ENCODE measurements at regions not wholly inside any gene's neighbourhood (a gene's known extent, or its start where the extent isn't known, plus 50 kb on each side); places are given as distances from the start of the nearest gene placed in this dataset.

DNA sequence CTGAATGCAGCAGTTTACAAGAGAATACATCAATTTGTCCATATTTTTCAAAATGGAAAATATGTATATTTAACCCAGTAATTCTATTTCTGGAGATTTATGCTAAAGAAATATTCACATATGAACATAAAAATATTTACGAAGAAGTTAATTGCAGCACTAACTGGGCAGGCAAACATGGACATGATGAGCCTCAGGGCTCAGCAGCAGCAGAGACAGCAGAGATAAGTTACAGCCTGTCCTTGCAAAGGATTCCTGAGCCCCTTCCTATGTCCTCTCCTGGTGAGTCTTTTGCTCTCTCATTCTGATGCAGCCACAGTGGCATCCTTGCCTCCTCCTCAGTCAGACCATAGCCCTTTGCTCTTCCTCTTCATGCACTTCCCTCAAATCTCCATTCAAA lies 680.6 kb upstream of the CPEB2 start:
- H3K27ac Mint-ChIP-seq, result no peak overlapping the region
- H3K4me1 Mint-ChIP-seq (ENCODE audit: low read depth), result peaks cover 14% of the 10 kb centered on the region
- intact Hi-C loops (cut with micrococcal nuclease), result no loop called here
- H3K36me3 Mint-ChIP-seq (ENCODE audit: low read depth), result no peaks in the 10 kb centered on the region
- no peak overlapping the region for H3K4me3 Mint-ChIP-seq
- H3K9me3 Mint-ChIP-seq, result peaks cover 13% of the 10 kb centered on the region
- H3K27me3 Mint-ChIP-seq, result peaks cover 2% of the 10 kb centered on the region

DNA sequence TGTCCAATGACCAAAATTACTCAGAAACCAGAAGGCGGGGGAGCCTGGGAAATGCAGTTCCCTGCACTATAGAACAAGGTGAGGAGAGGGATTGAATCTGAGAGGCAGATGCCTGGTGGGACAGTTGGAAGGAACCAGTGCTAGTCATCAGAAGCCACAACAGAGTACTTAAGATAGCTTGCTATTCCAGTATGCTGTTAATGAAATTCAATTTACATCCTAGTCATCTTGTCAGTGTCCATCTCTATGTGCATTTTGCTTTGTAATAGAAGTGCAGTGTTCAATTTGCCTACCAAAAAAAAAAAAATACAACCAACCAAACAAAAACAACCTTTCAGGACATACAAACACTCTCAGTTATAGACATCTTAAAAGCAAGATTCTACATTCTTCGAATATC lies 679.1 kb upstream of the CPEB2 start:
- intact Hi-C loops (cut with micrococcal nuclease), result no loop called here
- Mint-ChIP-seq H3K27ac (no peak overlapping the region), H3K4me1 (ENCODE audit: low read depth) (peaks cover 14% of the 10 kb centered on the region), H3K4me3 (no peak overlapping the region), H3K36me3 (ENCODE audit: low read depth) (no peaks in the 10 kb centered on the region), H3K27me3 (peaks cover 2% of the 10 kb centered on the region), H3K9me3 (peaks cover 13% of the 10 kb centered on the region)

DNA sequence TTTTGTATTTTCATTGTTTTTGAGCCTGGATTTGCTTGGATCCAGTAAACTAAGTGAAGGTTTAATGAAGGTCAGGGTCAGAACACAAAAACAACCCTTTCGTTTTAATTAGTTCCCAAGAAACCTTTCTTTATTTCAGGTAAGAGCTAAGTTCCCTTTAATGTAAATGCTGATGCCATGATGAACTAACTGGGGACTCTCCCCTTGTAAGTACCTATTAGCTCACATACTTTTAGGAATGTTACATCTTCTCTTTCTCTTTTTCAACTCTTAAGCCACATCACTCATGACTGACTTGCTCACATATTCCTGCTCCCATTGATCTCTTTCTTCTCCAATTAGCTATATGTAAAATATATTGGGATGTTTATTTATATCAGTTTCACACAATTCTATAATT lies 673.1 kb upstream of the CPEB2 start:
- Mint-ChIP-seq H3K36me3 (ENCODE audit: low read depth) (no peaks in the 10 kb centered on the region), H3K9me3 (peaks cover 13% of the 10 kb centered on the region), H3K27me3 (no peaks in the 10 kb centered on the region), H3K4me3 (no peak overlapping the region), H3K4me1 (ENCODE audit: low read depth) (no peaks in the 10 kb centered on the region), H3K27ac (no peak overlapping the region)
- intact Hi-C loops (cut with micrococcal nuclease), result no loop called here

DNA sequence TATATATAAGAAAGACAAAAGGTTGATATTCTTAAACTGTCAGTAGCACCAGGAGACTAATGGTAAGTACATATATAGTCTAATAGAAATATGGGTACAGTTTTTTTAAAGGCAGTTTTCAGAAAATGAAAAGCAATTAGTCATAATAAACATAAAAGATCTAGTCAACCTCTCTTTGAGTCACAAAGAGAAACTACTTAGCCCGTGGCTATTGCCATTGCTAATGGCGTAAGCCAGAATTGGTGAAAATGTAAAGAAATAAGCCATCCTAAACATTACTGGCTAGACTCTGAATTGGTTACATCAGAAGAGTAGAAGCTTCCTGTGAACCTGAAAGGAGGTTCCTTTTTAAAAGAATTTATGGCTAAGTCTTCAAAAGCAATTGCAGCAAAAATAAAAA lies 668.7 kb upstream of the CPEB2 start:
- Mint-ChIP-seq H3K4me1 (ENCODE audit: low read depth) (no peaks in the 10 kb centered on the region), H3K4me3 (no peak overlapping the region), H3K9me3 (no peaks in the 10 kb centered on the region), H3K36me3 (ENCODE audit: low read depth) (no peaks in the 10 kb centered on the region), H3K27me3 (no peaks in the 10 kb centered on the region), H3K27ac (no peak overlapping the region)
- intact Hi-C loops (cut with micrococcal nuclease), result no loop called here

DNA sequence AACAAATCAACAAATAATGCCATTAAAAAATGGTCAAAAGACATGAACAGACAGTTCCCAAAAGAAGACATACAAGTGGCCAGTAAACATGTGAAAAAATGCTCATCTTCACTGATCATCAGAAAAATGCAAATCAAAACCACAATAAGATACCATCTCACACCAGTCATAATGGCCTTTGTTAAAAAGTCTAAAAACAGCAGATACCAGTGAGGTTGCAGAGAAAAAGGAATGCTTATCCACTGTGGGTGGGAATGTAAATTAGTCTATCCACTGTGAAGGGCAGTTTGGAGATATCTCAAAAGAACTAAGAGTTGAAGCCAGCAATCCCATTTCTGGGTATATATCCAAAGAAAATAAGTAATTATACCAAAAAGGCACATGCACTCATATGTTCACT lies 668.1 kb upstream of the CPEB2 start:
- Mint-ChIP-seq H3K4me3 (no peak overlapping the region), H3K9me3 (no peaks in the 10 kb centered on the region), H3K36me3 (ENCODE audit: low read depth) (no peaks in the 10 kb centered on the region), H3K4me1 (ENCODE audit: low read depth) (peaks cover 5% of the 10 kb centered on the region), H3K27ac (no peak overlapping the region), H3K27me3 (no peaks in the 10 kb centered on the region)
- intact Hi-C loops (cut with micrococcal nuclease), result no loop called here

DNA sequence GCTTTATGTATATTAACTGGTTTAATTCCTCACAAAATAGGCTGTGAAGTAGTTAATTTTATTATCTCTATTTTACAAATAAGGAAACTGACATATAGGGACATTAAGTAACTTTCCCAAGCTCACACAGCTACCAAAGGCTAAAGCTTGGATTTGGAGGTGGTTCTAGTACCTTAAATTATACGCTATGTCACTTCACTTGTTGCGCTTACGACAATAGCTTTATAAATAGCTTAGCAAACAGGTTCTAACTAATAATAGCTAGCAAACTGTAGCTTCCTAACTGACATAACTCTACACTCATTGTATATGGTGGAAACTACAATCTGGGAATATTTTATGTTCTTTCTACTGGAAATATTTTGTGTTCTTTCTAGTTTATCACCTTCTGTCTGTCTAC lies 666.4 kb upstream of the CPEB2 start:
- intact Hi-C loops (cut with micrococcal nuclease), result no loop called here
- no peak overlapping the region for H3K4me3 Mint-ChIP-seq
- H3K4me1 Mint-ChIP-seq (ENCODE audit: low read depth), result peaks cover 12% of the 10 kb centered on the region
- no peaks in the 10 kb centered on the region for H3K27me3 Mint-ChIP-seq
- no peak overlapping the region for H3K27ac Mint-ChIP-seq
- H3K36me3 Mint-ChIP-seq (ENCODE audit: low read depth), result no peaks in the 10 kb centered on the region
- H3K9me3 Mint-ChIP-seq, result no peaks in the 10 kb centered on the region

DNA sequence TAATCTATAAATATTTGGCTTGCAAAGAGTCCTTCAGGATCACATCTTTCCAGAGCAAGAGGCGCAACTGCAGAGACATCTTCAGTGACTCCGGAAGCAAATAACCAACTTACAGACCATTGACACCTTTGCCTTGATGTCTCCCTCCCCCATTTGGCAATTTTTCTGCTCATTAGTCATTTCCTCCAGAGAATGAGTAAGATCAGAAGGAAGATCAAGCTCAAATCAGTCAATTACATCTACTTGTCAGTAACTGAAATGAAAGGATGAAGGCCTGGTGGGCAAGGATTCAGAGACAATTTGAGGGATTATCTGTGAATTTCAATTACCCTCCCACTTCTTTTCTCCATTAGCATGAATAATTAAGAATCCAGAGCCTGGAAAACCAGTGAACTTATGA lies 665.6 kb upstream of the CPEB2 start:
- Mint-ChIP-seq H3K9me3 (no peaks in the 10 kb centered on the region), H3K4me1 (ENCODE audit: low read depth) (peaks cover 12% of the 10 kb centered on the region), H3K36me3 (ENCODE audit: low read depth) (no peaks in the 10 kb centered on the region), H3K27me3 (no peaks in the 10 kb centered on the region), H3K27ac (no peak overlapping the region), H3K4me3 (no peak overlapping the region)
- intact Hi-C loops (cut with micrococcal nuclease), result no loop called here

DNA sequence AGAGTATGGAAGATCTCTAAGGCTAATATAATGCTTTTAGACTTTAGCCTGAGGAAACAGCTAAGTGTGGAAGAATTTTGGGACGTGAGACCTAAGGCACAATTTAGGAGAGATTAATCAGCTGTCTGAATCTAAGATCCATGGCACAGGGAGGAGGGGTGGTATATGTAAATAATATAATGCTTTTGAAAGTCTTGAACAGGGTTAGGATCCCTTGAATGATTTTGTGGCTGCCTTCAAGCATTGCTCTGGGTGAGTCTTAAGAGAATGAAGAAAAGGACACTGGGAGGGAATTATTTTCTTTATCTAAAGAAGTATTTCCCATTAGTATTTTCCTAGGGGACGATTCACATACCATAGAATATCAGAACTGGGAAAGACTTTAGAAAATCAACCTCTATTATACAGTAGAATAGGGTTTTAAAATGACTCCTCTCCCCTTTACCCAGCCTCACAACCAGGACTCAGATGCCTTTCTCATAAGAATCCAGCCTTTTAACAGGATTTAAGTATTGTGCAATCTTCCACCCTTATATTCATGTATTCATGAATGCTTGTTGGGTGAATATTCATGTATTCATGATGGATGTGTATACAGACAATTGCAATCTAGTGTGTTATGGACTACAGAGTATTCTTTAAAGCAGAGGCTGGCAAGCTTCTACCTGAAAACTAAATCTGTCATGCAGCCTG lies 664.2 kb upstream of the CPEB2 start:
- intact Hi-C loops (cut with micrococcal nuclease), result no loop called here
- H3K4me1 Mint-ChIP-seq (ENCODE audit: low read depth), result peaks cover 12% of the 10 kb centered on the region

DNA sequence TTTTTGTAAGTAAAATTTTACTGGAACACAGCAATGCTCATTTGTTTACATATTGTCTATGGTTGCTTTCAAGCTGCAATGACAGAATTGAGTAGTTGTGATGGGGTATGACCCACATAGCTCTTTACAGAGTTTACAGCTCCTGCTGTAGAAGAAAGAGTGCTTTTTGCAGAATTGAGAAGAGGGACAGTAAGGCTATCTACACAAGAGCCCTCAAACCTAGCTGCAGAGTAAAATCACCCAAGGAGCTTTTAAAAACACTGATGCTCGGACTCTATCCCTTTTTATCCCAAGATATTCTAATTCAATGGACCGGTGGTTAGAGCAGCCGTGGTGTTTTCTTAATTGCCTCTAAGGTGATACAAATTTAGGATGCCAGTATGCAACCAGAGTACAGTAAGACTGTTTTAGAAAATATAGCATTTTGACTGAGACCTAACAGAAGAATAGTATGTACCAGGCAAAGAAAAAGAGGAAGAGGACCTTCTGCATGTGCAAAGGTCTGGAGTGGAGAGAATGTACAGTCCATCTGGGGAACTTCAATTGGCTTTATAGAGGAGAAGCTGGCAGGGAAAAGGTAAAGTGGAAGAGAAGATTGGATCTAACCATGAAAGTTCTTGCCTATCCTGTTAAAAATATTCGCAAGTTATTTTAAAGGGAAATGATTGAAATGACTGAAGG lies 663.6 kb upstream of the CPEB2 start:
- Mint-ChIP-seq H3K4me1 (ENCODE audit: low read depth) (peaks cover 12% of the 10 kb centered on the region), H3K4me3 (no peak overlapping the region), H3K36me3 (ENCODE audit: low read depth) (no peaks in the 10 kb centered on the region), H3K9me3 (no peaks in the 10 kb centered on the region), H3K27me3 (no peaks in the 10 kb centered on the region), H3K27ac (no peak overlapping the region)
- intact Hi-C loops (cut with micrococcal nuclease), result no loop called here

More for the DNA sequence above, 664.2 kb upstream of the CPEB2 start:
- H3K27ac Mint-ChIP-seq, result no peak overlapping the region
- no peaks in the 10 kb centered on the region for H3K27me3 Mint-ChIP-seq
- no peaks in the 10 kb centered on the region for H3K9me3 Mint-ChIP-seq
- no peak overlapping the region for H3K4me3 Mint-ChIP-seq
- H3K36me3 Mint-ChIP-seq (ENCODE audit: low read depth), result no peaks in the 10 kb centered on the region

DNA sequence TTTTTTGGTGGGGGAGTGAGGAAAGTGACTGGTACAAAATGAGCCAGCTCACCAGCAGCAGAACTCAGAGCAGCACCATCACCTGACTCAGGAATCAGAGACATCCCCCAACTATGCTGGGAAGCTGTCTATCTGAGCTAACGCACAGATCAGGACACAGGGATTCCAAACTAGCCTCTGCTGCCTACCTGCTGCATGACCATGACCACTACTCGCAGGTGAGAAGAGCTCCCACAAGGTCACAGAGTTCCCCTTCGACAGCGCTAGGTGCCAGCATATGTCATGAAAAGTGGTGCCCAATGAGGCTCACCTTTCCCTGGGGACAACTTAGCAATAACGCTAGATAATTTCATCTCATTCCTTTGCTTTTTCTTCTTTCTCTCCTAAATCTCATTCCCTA lies 662.6 kb upstream of the CPEB2 start:
- Mint-ChIP-seq H3K36me3 (ENCODE audit: low read depth) (no peaks in the 10 kb centered on the region), H3K27me3 (no peaks in the 10 kb centered on the region), H3K9me3 (no peaks in the 10 kb centered on the region), H3K4me1 (ENCODE audit: low read depth) (peaks cover 18% of the 10 kb centered on the region), H3K4me3 (no peak overlapping the region), H3K27ac (no peak overlapping the region)
- intact Hi-C loops (cut with micrococcal nuclease), result no loop called here

DNA sequence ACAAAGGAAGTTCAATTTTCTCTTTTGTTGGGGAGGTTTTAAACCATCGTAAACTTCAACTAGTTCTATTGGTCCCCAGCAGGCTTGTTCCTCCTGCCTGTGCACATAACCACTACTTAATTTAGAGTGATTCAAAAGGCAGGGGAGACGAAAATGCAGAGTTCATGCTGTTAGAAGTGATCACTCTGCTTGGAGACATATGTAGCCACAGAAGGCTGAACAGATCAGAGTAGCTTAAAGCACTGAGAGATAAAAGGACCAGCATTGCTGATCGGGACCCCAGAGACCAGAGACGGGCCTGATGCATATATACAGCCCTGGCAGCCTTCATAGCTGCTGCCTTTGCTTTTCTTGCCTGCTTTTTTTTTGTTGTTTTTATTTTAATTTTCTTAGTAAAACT lies 662.0 kb upstream of the CPEB2 start:
- peaks cover 22% of the 10 kb centered on the region for H3K4me1 Mint-ChIP-seq (ENCODE audit: low read depth)
- intact Hi-C loops (cut with micrococcal nuclease), result no loop called here
- H3K27ac Mint-ChIP-seq, result no peak overlapping the region
- H3K27me3 Mint-ChIP-seq, result no peaks in the 10 kb centered on the region
- H3K4me3 Mint-ChIP-seq, result no peak overlapping the region
- H3K36me3 Mint-ChIP-seq (ENCODE audit: low read depth), result no peaks in the 10 kb centered on the region
- no peaks in the 10 kb centered on the region for H3K9me3 Mint-ChIP-seq

DNA sequence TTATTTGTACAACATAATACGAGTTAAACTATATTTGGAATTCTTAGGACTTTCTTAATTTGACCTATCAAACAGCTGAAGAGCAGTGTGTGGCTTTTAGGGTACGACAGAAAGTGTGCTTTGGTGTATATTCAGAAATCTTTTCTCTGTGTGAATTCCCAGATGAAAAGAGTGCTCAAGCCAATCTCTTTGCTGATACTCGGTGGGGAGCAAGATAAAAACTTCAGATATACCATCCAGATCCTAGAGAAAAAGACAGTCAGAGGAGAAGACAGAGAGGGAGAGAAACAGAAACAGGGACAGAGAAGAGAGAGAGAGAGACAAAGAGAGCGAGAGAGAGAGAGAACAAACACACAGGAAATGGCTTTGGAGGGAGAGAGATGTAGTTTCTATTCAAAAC lies 658.3 kb upstream of the CPEB2 start:
- Mint-ChIP-seq H3K27ac (no peak overlapping the region), H3K27me3 (peaks cover 3% of the 10 kb centered on the region), H3K4me1 (ENCODE audit: low read depth) (peaks cover 32% of the 10 kb centered on the region), H3K4me3 (no peak overlapping the region), H3K36me3 (ENCODE audit: low read depth) (no peaks in the 10 kb centered on the region), H3K9me3 (peaks cover 8% of the 10 kb centered on the region)
- intact Hi-C loops (cut with micrococcal nuclease), result no loop called here

DNA sequence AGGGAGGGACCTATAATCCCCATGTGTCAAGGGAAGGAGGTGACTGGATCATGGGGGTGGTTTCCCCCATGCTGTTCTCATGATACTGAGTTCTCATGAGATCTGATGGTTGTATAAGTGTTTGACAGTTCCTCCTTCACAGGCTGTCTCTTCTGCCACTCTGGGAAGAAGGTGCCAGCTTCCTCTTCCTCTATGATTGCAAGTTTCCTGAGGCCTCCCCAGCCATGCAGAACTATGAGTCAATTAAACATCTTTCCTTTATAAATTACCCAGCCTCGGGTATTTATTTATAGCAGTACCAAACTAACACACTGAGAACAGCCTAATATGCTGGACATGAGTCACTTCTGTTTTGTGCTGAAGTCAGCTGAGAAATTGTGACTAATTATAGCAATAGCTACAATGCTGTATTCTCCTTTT lies 656.9 kb upstream of the CPEB2 start:
- peaks cover 4% of the 10 kb centered on the region for H3K27me3 Mint-ChIP-seq
- intact Hi-C loops (cut with micrococcal nuclease), result no loop called here
- H3K27ac Mint-ChIP-seq, result no peak overlapping the region
- H3K9me3 Mint-ChIP-seq, result peaks cover 8% of the 10 kb centered on the region
- no peaks in the 10 kb centered on the region for H3K36me3 Mint-ChIP-seq (ENCODE audit: low read depth)
- H3K4me3 Mint-ChIP-seq, result no peak overlapping the region
- peaks cover 23% of the 10 kb centered on the region for H3K4me1 Mint-ChIP-seq (ENCODE audit: low read depth)

DNA sequence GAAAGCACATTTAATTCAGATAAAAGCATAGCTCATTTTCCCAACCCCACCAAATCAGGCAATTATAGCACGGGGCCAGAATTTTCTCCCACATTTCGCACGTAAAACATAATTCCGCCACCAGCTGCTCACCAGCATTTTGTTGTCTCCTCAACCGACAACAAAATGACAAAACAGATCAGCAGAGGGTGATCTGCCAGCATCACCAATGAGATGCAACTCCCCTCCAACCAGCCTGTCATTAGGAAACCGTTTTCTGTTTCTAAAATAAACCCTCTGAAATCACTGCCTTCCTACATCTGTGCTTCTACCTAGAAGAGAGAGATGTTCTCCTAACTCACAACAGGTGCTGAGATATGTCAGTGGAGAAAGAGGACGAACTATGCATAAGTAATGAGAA lies 654.8 kb upstream of the CPEB2 start:
- no peak overlapping the region for H3K4me3 Mint-ChIP-seq
- H3K27ac Mint-ChIP-seq, result no peak overlapping the region
- intact Hi-C loops (cut with micrococcal nuclease), result no loop called here
- peaks cover 23% of the 10 kb centered on the region for H3K4me1 Mint-ChIP-seq (ENCODE audit: low read depth)
- peaks cover 4% of the 10 kb centered on the region for H3K27me3 Mint-ChIP-seq
- no peaks in the 10 kb centered on the region for H3K36me3 Mint-ChIP-seq (ENCODE audit: low read depth)
- H3K9me3 Mint-ChIP-seq, result peaks cover 8% of the 10 kb centered on the region

DNA sequence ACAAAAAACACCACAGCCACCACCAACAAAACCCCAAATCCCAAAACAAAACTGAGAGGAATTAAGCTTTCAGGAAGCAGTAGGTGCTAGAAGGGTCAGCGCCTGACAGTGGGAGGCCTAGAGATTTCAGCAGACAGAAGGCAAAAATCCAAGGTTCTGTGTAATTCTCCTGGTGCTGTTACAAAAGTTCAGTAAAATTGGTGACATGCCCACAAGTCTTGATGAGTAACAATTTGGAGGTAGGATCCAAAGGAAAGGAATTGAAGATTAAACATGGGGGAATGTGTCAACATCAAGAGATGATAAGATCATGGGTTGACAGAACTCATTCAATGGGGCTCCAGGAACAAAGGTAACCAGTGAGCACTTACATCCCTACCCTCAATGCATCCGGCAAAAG lies 653.8 kb upstream of the CPEB2 start:
- Mint-ChIP-seq H3K27me3 (peaks cover 4% of the 10 kb centered on the region), H3K36me3 (ENCODE audit: low read depth) (no peaks in the 10 kb centered on the region), H3K4me1 (ENCODE audit: low read depth) (peaks cover 23% of the 10 kb centered on the region), H3K9me3 (peaks cover 8% of the 10 kb centered on the region), H3K4me3 (no peak overlapping the region), H3K27ac (no peak overlapping the region)
- intact Hi-C loops (cut with micrococcal nuclease), result no loop called here

All from dendritic cell treated with granulocyte-macrophage colony-stimulating factor and Interleukin-4, amounts not matched to agents 40 ng/mL and 50 ng/mL, for 4 days (primary cell).